HEK293T (cell line): ENCODE measurements at regions not wholly inside any gene's neighbourhood (a gene's known extent, or its start where the extent isn't known, plus 50 kb on each side); places are given as distances from the start of the nearest gene placed in this dataset.
A peak's percentile ranks its signal among the peaks of the same experiment; 100 is the strongest.

Experiments used
- CTCF ChIA-PET: fragments of 350-600 bp; formaldehyde crosslinking; extraction: SDS; loops from one replicate; lab custom pipeline; 2021; ENCODE audit warnings: antibody characterized with exemption, inconsistent platforms; lab: Yijun Ruan, JAX
- POLR2A ChIA-PET: fragments of 350-600 bp; formaldehyde crosslinking; extraction: SDS; loops from one replicate; lab custom pipeline; 2020; ENCODE audit warnings: antibody characterized with exemption, inconsistent platforms; lab: Yijun Ruan, JAX
- DNase-seq: peaks from one replicate; pipeline ENCODE4 v3.0.0; 2012; ENCODE audit warnings: mixed read lengths; ENCODE audit errors: extremely low spot score
- ARNT ChIP-seq: fragments of 450-650 bp; IDR thresholded peaks from 2 replicates; pipeline ENCODE4 v1.6.1; 2017; ENCODE audit warnings: mild to moderate bottlenecking
- BHLHE40 ChIP-seq: fragments of 450-650 bp; IDR thresholded peaks from 2 replicates; pipeline ENCODE4 v1.6.1; 2016; ENCODE audit warnings: mild to moderate bottlenecking, moderate library complexity, borderline replicate concordance
- CTBP1 ChIP-seq: fragments of 450-650 bp; IDR thresholded peaks from 2 replicates; pipeline ENCODE4 v1.6.1; 2016; ENCODE audit warnings: borderline replicate concordance
- ELF4 ChIP-seq: fragments of 450-650 bp; IDR thresholded peaks from 2 replicates; pipeline ENCODE4 v1.6.1; 2017; ENCODE audit warnings: antibody characterized with exemption
- FOXA1 ChIP-seq: fragments of 450-650 bp; IDR thresholded peaks from 2 replicates; pipeline ENCODE4 v1.6.1; 2016; ENCODE audit warnings: mild to moderate bottlenecking
- FOXK2 ChIP-seq: fragments of 450-650 bp; IDR thresholded peaks from 2 replicates; pipeline ENCODE4 v1.6.1; 2016; ENCODE audit warnings: mild to moderate bottlenecking
- FOXM1 ChIP-seq: fragments of 450-650 bp; IDR thresholded peaks from 2 replicates; pipeline ENCODE4 v1.6.1; 2017; ENCODE audit warnings: mild to moderate bottlenecking, borderline replicate concordance
- HDGF ChIP-seq: fragments of 450-650 bp; IDR thresholded peaks from 2 replicates; pipeline ENCODE4 v1.6.1; 2017; ENCODE audit warnings: antibody characterized with exemption, borderline replicate concordance
- L3MBTL2 ChIP-seq: fragments of 450-650 bp; conservative IDR thresholded peaks from 2 replicates; pipeline ENCODE4 v1.6.1; 2016; ENCODE audit warnings: mild to moderate bottlenecking
- LEF1 ChIP-seq: fragments of 450-650 bp; IDR thresholded peaks from 2 replicates; pipeline ENCODE4 v1.6.1; 2017; ENCODE audit warnings: mild to moderate bottlenecking, borderline replicate concordance
- NFRKB ChIP-seq: fragments of 450-650 bp; IDR thresholded peaks from 2 replicates; pipeline ENCODE4 v1.6.1; 2016; ENCODE audit warnings: mild to moderate bottlenecking, moderate library complexity
- SP1 ChIP-seq: fragments of 450-650 bp; IDR thresholded peaks from 2 replicates; pipeline ENCODE4 v1.6.1; 2017
- SUZ12 ChIP-seq: fragments of 450-650 bp; IDR thresholded peaks from 2 replicates; pipeline ENCODE4 v1.6.1; 2016; ENCODE audit warnings: mild to moderate bottlenecking
- TARDBP ChIP-seq: fragments of 450-650 bp; IDR thresholded peaks from 2 replicates; pipeline ENCODE4 v1.6.1; 2016
- ZNF384 ChIP-seq: fragments of 450-650 bp; IDR thresholded peaks from 2 replicates; pipeline ENCODE4 v1.6.1; 2016
- TF ChIP-seq, protein P1 (sequence below): fragments of 450-650 bp; IDR thresholded peaks from 2 replicates; pipeline ENCODE4 v1.6.1; 2016

DNA sequence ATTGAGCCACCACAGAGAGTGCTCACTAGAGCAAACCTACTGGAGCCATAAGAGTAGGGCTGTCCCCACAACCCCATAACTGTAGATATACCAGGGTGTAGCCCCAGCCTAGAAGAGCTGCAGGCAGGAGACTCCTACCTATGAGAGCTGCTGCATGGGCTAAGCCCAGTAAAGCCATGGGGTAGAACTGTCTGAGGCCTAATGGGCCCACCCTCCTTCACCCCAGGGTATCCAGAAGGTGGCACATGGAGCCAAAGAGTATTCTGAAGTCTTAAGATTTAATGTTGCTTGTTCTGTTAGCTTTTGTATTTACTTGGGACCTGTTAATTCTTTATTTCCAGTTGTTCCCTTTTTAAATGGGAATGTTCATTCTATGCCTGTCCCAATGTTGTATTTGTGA is 1193.7 kb upstream of the ADGRL2 start:
- ChIA-PET CTCF (no interaction called here), POLR2A (no interaction called here)
- TF ChIP-seq ARNT: no peak
- DNase-seq: no peak

DNA sequence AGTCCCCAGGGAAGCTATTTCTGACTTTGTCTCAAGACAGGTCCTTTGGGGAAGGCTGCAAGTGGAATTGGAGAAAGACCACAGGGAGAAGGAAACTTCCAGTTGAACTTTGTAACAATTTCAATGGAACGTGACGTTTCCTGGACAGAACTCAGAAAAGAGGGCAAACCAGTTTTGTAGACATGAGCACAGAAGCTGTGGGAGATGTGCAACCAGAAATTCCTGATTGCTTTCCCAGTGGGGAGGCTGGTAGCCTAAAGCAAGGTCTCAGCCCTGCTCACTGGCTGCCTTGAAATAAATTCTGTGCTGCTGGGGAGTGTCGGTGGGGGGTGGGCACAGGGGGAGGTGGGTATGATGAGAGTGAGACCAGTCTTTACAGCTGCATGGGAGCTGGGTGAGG is 1206.7 kb upstream of the ADGRL2 start:
- CTCF ChIA-PET: no interaction called here
- POLR2A ChIA-PET: no interaction called here
- no peak for DNase-seq
- TF ChIP-seq ARNT: no peak
- TF ChIP-seq FOXM1: no peak
- no peak for TF ChIP-seq NFRKB
- no peak for TF ChIP-seq BHLHE40
- TF ChIP-seq, protein P1, sequence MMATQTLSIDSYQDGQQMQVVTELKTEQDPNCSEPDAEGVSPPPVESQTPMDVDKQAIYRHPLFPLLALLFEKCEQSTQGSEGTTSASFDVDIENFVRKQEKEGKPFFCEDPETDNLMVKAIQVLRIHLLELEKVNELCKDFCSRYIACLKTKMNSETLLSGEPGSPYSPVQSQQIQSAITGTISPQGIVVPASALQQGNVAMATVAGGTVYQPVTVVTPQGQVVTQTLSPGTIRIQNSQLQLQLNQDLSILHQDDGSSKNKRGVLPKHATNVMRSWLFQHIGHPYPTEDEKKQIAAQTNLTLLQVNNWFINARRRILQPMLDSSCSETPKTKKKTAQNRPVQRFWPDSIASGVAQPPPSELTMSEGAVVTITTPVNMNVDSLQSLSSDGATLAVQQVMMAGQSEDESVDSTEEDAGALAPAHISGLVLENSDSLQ: no peak

DNA sequence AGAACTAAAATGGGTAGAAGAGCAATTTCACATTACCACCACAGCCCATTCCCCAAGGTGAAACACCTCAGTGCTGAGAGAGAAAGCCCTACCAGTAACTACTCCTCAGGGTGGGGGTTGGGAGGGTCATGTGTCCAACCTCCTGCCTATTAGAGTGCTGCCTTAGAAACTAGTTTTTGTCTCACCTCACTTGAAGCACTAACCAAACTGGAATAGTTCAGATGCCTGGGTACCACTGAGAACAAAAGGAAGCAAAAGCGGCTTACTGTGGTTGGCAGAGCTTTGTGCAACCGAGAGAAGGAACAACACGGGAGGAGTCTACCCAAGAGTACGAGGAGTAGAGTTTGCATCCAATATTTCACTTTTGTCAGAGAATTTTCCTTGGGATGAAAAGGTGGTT is 1207.5 kb upstream of the ADGRL2 start:
- no peak for TF ChIP-seq BHLHE40
- TF ChIP-seq SUZ12: no peak
- no peak for TF ChIP-seq FOXK2
- TF ChIP-seq TARDBP: no peak
- no peak for TF ChIP-seq FOXM1
- TF ChIP-seq HDGF: no peak
- TF ChIP-seq CTBP1: no peak
- TF ChIP-seq ZNF384: no peak
- TF ChIP-seq FOXA1: no peak
- no peak for TF ChIP-seq ELF4
- TF ChIP-seq, protein P1: no peak

DNA sequence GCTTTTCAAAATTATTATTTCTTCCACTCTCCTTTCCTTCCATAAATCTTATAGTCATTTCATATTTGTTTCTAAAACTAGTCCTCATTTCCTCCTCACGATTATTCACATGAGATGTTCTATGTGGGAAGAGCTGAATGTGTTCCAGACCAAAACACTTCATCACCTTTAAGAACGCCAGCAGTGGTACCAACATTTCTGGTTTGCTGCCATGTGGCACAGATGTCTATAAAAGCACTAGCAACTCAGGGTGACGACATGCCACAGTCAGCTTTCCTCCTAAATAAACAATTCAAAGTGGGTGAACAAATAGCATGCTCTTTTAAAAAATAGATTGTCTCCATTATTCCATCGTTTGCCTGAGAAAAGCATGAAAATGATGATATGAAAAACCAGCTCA is 1217.8 kb upstream of the ADGRL2 start:
- TF ChIP-seq LEF1: no peak
- TF ChIP-seq NFRKB: no peak
- TF ChIP-seq TARDBP: no peak
- TF ChIP-seq ARNT: no peak
- no peak for TF ChIP-seq FOXA1
- TF ChIP-seq ELF4: no peak
- TF ChIP-seq L3MBTL2: no peak
- TF ChIP-seq SP1: no peak
- ChIA-PET CTCF (no interaction called here), POLR2A (no interaction called here)
- DNase-seq: no peak

More for the DNA sequence above, 1207.5 kb upstream of the ADGRL2 start:
- ChIA-PET POLR2A (no interaction called here), CTCF (no interaction called here)
- no peak for DNase-seq

DNA sequence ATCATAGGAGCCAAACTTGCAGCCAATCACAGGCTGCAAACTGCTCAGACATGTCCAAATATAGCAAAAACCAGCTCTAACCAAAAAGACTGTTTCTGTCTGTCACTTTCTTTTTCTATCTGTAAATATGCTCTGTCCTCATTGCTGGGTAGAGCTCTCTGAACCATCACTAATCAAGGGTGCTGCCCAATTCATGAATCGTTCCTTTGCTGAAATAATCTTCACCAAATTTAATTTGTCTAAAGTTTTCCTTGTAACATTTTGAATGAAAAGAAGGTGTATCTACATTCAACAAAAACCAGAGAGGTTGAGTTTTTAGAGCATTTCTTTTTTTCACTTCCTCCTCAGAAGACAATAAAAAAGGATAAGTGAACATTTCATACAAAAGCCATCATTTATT is 1221.7 kb upstream of the ADGRL2 start:
- POLR2A ChIA-PET: no interaction called here
- TF ChIP-seq FOXM1 (no peak), FOXK2 (no peak), BHLHE40 (no peak), CTBP1 (no peak), SP1 (no peak), TARDBP (no peak), ARNT (no peak), FOXA1 (no peak), LEF1 (no peak), NFRKB (no peak)
- TF ChIP-seq, protein P1: no peak
- CTCF ChIA-PET: no interaction called here
- DNase-seq: no peak

DNA sequence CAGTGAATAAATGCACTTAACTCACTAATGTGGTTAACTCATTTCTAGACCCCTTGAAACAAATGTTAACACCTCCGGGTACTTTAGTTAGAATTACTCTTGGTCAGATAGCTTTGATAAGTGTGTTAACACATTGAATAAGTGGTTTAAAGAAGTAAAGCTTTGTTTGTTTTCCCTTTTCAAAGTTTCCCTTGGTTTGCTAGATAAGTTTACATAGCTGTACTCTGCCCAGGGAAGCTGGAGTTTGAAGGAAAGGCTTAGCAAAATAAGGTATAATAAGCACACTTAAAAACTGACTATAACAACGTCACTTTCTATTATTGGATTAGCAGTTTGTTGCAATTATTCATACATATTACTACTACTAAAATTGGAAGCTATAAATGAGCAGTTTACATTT is 1233.9 kb upstream of the ADGRL2 start:
- DNase-seq: no peak
- ChIA-PET POLR2A (no interaction called here), CTCF (no interaction called here)

DNA sequence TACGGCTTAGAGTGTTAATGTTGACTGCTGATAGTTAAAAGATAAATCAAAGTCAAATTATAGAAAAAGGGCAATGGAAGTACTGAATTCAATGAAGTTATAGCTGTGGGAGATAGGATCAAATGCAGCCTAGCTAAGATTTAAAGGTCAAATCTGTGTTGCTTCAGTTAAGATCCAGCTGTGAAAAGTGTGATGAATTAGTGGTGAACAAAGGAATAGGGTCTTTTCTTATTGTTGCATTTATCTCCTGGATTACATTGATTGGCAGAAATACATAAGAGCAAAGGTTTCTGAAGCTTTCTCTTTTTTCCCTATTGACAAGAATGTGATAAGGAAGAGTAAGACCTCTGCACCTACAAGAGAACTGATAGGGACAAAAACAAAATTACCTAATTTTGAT is 1234.6 kb upstream of the ADGRL2 start:
- ChIA-PET CTCF (no interaction called here), POLR2A (no interaction called here)
- TF ChIP-seq ARNT (no peak), ZNF384 (no peak), FOXA1 (no peak), TARDBP (no peak), SUZ12 (no peak), ELF4 (no peak), BHLHE40 (no peak), SP1 (no peak), NFRKB (no peak), CTBP1 (no peak), HDGF (no peak), FOXK2 (no peak), L3MBTL2 (0 out of 2 replicates have a peak, but pooled peaks have one; percentile 2), FOXM1 (no peak), LEF1 (no peak)
- TF ChIP-seq, protein P1: peak; percentile 83

More for the DNA sequence above, 1233.9 kb upstream of the ADGRL2 start:
- TF ChIP-seq ELF4: no peak
- TF ChIP-seq L3MBTL2: 0 out of 2 replicates have a peak, but pooled peaks have one; percentile 1

More for the DNA sequence above, 1234.6 kb upstream of the ADGRL2 start:
- DNase-seq: no peak
